22Rv1 (cell line): ENCODE measurements at regions not wholly inside any gene's neighbourhood (a gene's known extent, or its start where the extent isn't known, plus 50 kb on each side); places are given as distances from the start of the nearest gene placed in this dataset.

Source experiments
- CTCF ChIP-seq: fragments of 450-650 bp; IDR thresholded peaks from 2 replicates; pipeline ENCODE4 v1.5.1; 2017; ENCODE audit warnings: mild to moderate bottlenecking
- ZFX ChIP-seq: fragments of 450-650 bp; IDR thresholded peaks from 2 replicates; pipeline ENCODE4 v1.6.1; 2017; ENCODE audit warnings: antibody characterized with exemption, borderline replicate concordance

- TF ChIP-seq CTCF (no peak), ZFX (no peak)
Measured at GRCh38 chr7:67346876-67347275, 350.2 kb downstream of the TYW1 start.
